NB4 (cell line): ENCODE measurements at regions not wholly inside any gene's neighbourhood (a gene's known extent, or its start where the extent isn't known, plus 50 kb on each side); places are given as distances from the start of the nearest gene placed in this dataset.

Experiments used
- POLR2A ChIP-seq: IDR thresholded peaks from 2 replicates; pipeline ENCODE4 v1.6.1; 2011; ENCODE audit warnings: mild to moderate bottlenecking; ENCODE audit not compliant: insufficient read length; ENCODE audit errors: extremely low read depth
- TF ChIP-seq, protein P1 (sequence below): IDR thresholded peaks from one replicate; pipeline ENCODE4 v1.5.1; 2012; ENCODE audit warnings: low read depth, low read length

DNA sequence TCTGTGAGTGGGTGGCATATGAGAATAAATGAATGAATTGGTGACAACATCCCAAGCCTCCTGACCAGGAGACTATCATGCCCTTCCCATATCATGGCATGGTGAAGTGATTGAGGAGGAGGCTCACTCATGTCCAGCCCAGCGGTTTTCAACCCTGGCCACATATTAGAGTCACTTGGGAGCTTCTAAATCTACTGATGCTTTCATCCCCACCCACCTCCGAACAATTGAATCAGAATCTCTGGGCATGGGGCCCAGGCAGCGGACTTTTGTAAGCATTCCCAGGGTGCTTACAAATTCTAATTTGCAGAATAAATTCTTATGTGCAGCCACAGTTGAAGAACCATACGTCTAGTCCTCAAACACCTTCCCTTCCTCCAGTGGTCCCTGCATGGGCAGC, 81.7 kb upstream of the SEC11C start:
- no peak for TF ChIP-seq POLR2A
- TF ChIP-seq, protein P1, sequence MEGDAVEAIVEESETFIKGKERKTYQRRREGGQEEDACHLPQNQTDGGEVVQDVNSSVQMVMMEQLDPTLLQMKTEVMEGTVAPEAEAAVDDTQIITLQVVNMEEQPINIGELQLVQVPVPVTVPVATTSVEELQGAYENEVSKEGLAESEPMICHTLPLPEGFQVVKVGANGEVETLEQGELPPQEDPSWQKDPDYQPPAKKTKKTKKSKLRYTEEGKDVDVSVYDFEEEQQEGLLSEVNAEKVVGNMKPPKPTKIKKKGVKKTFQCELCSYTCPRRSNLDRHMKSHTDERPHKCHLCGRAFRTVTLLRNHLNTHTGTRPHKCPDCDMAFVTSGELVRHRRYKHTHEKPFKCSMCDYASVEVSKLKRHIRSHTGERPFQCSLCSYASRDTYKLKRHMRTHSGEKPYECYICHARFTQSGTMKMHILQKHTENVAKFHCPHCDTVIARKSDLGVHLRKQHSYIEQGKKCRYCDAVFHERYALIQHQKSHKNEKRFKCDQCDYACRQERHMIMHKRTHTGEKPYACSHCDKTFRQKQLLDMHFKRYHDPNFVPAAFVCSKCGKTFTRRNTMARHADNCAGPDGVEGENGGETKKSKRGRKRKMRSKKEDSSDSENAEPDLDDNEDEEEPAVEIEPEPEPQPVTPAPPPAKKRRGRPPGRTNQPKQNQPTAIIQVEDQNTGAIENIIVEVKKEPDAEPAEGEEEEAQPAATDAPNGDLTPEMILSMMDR, result no peak
